ENCODE measurements at regions not wholly inside any gene's neighbourhood (a gene's known extent, or its start where the extent isn't known, plus 50 kb on each side); places are given as distances from the start of the nearest gene placed in this dataset.

- Mint-ChIP-seq H3K27ac (no peak overlapping the region), H3K36me3 (ENCODE audit: low read depth) (no peaks in the 10 kb centered on the region), H3K4me1 (ENCODE audit: low read depth) (no peaks in the 10 kb centered on the region), H3K4me3 (no peak overlapping the region), H3K27me3 (no peaks in the 10 kb centered on the region), H3K9me3 (no peaks in the 10 kb centered on the region)
- ChIA-PET POLR2A (no interaction called here), CTCF (no interaction called here)
- TF ChIP-seq, protein P1, sequence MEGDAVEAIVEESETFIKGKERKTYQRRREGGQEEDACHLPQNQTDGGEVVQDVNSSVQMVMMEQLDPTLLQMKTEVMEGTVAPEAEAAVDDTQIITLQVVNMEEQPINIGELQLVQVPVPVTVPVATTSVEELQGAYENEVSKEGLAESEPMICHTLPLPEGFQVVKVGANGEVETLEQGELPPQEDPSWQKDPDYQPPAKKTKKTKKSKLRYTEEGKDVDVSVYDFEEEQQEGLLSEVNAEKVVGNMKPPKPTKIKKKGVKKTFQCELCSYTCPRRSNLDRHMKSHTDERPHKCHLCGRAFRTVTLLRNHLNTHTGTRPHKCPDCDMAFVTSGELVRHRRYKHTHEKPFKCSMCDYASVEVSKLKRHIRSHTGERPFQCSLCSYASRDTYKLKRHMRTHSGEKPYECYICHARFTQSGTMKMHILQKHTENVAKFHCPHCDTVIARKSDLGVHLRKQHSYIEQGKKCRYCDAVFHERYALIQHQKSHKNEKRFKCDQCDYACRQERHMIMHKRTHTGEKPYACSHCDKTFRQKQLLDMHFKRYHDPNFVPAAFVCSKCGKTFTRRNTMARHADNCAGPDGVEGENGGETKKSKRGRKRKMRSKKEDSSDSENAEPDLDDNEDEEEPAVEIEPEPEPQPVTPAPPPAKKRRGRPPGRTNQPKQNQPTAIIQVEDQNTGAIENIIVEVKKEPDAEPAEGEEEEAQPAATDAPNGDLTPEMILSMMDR (IDR thresholded peaks at IDR 0.05), result no peak
- intact Hi-C loops (cut with micrococcal nuclease), result no loop called here
- DNase-seq (no peak), ATAC-seq (no peak)
Measured at GRCh38 chr10:52438119-52438518, 124.0 kb downstream of the DKK1 start.

DNA sequence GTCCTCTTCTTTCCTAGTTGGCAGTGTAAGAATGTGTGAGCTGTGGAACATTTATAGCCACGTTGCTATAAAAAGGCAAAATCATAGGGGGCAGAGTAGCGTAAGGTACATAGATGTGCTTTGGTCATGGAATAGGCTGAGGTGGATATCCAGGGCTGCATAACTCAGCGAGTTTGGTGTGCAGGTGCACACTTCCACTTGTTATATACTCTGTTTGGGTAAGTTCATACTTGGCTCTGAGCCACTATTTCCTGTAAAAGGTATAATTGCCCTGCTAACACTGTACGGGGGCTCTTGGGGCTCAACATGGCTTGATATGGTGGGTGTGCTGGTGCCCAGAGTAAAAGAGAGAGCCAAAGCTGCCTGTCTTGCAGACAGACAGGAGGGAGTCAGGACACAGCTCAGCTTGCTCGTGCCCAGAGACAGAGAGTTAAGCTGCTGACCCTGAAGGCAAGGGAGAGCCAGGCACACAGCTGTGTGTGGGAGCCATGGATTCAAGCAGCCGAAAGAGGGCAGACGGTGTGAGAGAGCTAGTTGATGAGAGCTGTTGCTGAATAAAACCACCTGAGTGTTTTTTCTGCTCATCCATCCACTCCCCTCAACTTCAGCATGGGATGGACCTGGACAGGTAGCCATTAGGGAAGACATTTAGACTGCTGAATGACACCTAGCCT, 126.7 kb downstream of the DKK1 start:
- ATAC-seq (no peak), DNase-seq (no peak)
- no peak overlapping the region for H3K4me3 Mint-ChIP-seq
- TF ChIP-seq, protein P1 (IDR thresholded peaks at IDR 0.05), result no peak
- POLR2A ChIA-PET, result no interaction called here
- no peak overlapping the region for H3K27ac Mint-ChIP-seq
- H3K36me3 Mint-ChIP-seq (ENCODE audit: low read depth), result no peaks in the 10 kb centered on the region
- CTCF ChIA-PET, result no interaction called here
- intact Hi-C loops (cut with micrococcal nuclease), result no loop called here
- H3K27me3 Mint-ChIP-seq, result no peaks in the 10 kb centered on the region
- H3K9me3 Mint-ChIP-seq, result no peaks in the 10 kb centered on the region
- H3K4me1 Mint-ChIP-seq (ENCODE audit: low read depth), result no peaks in the 10 kb centered on the region

DNA sequence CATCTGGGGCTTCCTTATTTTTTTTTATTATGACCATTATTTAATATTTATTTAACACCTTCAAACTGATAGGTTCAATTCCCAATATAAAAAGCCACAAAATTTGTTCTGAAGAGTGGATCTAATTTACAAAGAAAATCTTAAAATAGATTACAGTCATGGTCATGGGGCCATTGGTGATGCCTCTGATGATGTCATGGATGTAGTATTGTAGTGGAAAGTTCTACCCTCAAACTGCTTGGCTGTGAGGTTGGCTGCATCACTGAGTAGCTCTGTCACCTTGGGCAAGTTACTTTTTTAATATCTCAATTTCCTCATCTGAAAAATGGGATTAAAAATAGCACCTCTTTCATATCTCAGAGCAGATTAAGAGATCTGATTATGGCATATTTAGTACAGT, 128.5 kb downstream of the DKK1 start:
- no peaks in the 10 kb centered on the region for H3K9me3 Mint-ChIP-seq
- H3K36me3 Mint-ChIP-seq (ENCODE audit: low read depth), result no peaks in the 10 kb centered on the region
- ATAC-seq (no peak), DNase-seq (no peak)
- no peaks in the 10 kb centered on the region for H3K4me1 Mint-ChIP-seq (ENCODE audit: low read depth)
- POLR2A ChIA-PET, result no interaction called here
- TF ChIP-seq, protein P1 (IDR thresholded peaks at IDR 0.05), result no peak
- H3K27ac Mint-ChIP-seq, result no peak overlapping the region
- CTCF ChIA-PET, result interaction anchor here (1.2 kb wide), 1 partner anchor 135 kb away, joined by 4 read pairs; no protein-coding TSS in a partner anchor
- H3K4me3 Mint-ChIP-seq, result no peak overlapping the region
- intact Hi-C loops (cut with micrococcal nuclease), result no loop called here
- H3K27me3 Mint-ChIP-seq, result no peaks in the 10 kb centered on the region

DNA sequence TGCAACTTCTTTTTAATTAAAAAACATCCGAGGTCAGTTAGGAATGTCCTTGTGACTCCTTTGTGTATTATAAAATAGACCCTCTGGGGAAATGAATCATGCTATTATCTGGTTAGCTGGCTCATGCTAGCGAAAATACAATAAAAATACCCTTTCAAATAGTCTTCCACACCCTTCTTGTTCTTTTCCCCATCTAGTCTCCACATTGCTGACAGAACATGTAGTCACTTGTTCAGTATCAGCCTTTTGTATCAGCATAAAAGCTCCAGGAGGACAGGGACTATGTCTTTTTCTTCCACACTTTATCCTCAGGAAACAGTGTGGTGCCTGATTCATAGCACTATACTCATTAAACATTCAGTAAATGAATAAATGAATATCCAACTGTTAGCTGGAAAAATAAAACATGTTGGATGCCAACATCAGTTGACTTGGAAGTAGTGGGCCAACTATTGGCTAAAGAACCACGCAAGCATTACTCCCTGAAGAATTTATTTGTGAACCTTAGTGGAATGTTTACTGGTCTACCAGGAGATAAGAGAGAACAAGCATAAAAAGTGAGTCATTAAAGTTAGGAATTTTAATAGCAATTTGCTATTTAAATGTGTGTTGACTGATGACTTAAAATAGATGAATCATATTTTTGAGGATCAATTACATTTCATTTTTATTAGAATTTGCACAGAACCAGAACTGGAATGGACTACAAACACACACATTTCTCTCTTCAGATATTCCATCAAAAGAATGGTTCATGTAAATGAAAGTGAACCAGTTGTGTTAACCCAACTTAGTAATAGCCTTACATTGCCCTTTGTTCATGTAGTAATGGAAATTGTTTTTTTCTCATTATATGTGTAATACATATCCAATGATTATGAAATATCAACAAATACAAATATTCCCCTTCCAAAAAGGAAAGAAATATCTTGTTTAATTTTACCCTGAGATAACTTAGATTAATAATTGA, 129.6 kb downstream of the DKK1 start:
- H3K4me3 Mint-ChIP-seq, result no peak overlapping the region
- POLR2A ChIA-PET, result no interaction called here
- TF ChIP-seq, protein P1 (IDR thresholded peaks at IDR 0.05), result no peak
- no peak overlapping the region for H3K27ac Mint-ChIP-seq
- no peaks in the 10 kb centered on the region for H3K27me3 Mint-ChIP-seq
- ATAC-seq (no peak), DNase-seq (no peak)
- CTCF ChIA-PET, result no interaction called here
- intact Hi-C loops (cut with micrococcal nuclease), result no loop called here
- H3K36me3 Mint-ChIP-seq (ENCODE audit: low read depth), result no peaks in the 10 kb centered on the region
- H3K9me3 Mint-ChIP-seq, result no peaks in the 10 kb centered on the region
- no peaks in the 10 kb centered on the region for H3K4me1 Mint-ChIP-seq (ENCODE audit: low read depth)

GRCh38 chr10:52446391-52446790, 132.3 kb downstream of the DKK1 start:
- Mint-ChIP-seq H3K9me3 (no peaks in the 10 kb centered on the region), H3K27ac (no peak overlapping the region), H3K36me3 (ENCODE audit: low read depth) (no peaks in the 10 kb centered on the region), H3K27me3 (no peaks in the 10 kb centered on the region), H3K4me1 (ENCODE audit: low read depth) (no peaks in the 10 kb centered on the region), H3K4me3 (no peak overlapping the region)
- CTCF ChIA-PET, result no interaction called here
- intact Hi-C loops (cut with micrococcal nuclease), result no loop called here
- no peak for ATAC-seq
- POLR2A ChIA-PET, result no interaction called here
- DNase-seq, result no peak
- TF ChIP-seq, protein P1 (IDR thresholded peaks at IDR 0.05), result no peak

Measured in activated CD8-positive, alpha-beta T cell treated with anti-CD3 and anti-CD28 coated beads for 36 hours (primary cell).